ENCODE measurements at regions not wholly inside any gene's neighbourhood (a gene's known extent, or its start where the extent isn't known, plus 50 kb on each side); places are given as distances from the start of the nearest gene placed in this dataset.

DNA sequence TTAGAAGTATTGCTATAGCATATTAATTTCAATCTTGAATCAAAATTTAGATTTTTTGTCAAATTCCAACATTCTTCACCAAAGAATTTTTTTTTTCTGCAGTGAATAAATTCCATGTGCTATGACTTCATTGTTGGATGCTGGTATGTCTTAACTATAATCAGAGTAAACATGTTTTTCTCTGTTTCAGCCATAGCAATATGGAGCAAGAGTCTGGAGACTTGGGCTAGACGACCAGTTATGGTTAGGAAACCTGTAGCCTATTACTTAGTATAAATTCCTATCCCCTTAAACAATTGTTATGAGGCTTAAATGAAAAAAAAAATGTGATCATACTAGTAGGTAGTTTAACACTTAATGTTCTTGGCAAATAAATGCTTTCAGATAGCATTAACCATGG, 431.9 kb upstream of the FRG2C start:
- Histone ChIP-seq H2BK12ac (ENCODE audit: low read length) (no peak overlapping the region), H3K9me3 (replicated peaks in 1 of 2; ENCODE audit: control insufficient read depth in 2 of 2, insufficient read depth in 1 of 2, low read depth in 1 of 2, low read length in 2 of 2) (no peaks in the 10 kb centered on the region), H4K91ac (ENCODE audit: low read depth, low read length, poor library complexity) (no peak overlapping the region), H3K27me3 (ENCODE audit: control insufficient read depth in 3 of 3, insufficient read depth in 3 of 3, low read depth in 1 of 3, low read length in 3 of 3) (no peaks in the 10 kb centered on the region), H3K23ac (ENCODE audit: low read depth, low read length, poor library complexity) (no peak overlapping the region), H4K8ac (ENCODE audit: low read depth, low read length) (no peak overlapping the region), H3K9ac (ENCODE audit: low read depth, low read length, poor library complexity) (no peak overlapping the region), H3K4ac (ENCODE audit: low read length) (no peak overlapping the region), H3K4me1 (ENCODE audit: control insufficient read depth in 2 of 2, insufficient read depth in 1 of 2, low read depth in 1 of 2, low read length in 2 of 2) (peaks cover 0 to 2% of the 10 kb centered on the region in 2 donors), H3K27ac (replicated peaks; ENCODE audit: low read length) (no peak overlapping the region), H3K79me1 (ENCODE audit: low read depth, low read length) (no peaks in the 10 kb centered on the region), H3K14ac (ENCODE audit: low read length) (no peak overlapping the region), H2BK120ac (ENCODE audit: low read depth, low read length) (no peak overlapping the region), H3K4me2 (ENCODE audit: insufficient read depth, low read length, poor library complexity, severe bottlenecking) (no peak overlapping the region), H2AK5ac (ENCODE audit: low read depth, low read length) (no peak overlapping the region), H2BK15ac (ENCODE audit: low read length) (no peak overlapping the region), H2BK5ac (ENCODE audit: low read length) (no peak overlapping the region), H3K4me3 (ENCODE audit: low read length in 2 of 2) (no peak overlapping the region), H3K18ac (ENCODE audit: low read length) (no peak overlapping the region), H2AFZ (ENCODE audit: low read length) (no peak overlapping the region), H3K36me3 (replicated peaks in 1 of 2; ENCODE audit: control insufficient read depth in 2 of 2, insufficient read depth in 2 of 2, low read length in 2 of 2) (no peaks in the 10 kb centered on the region)
- no peak for DNase-seq (ENCODE audit: low spot score)
- no CpG with 5 or more reads among the region's 1 CpG for WGBS, 2 donors (ENCODE audit: extremely low coverage in 2 of 2, insufficient read length in 2 of 2, insufficient replicate concordance in 1 of 2)

DNA sequence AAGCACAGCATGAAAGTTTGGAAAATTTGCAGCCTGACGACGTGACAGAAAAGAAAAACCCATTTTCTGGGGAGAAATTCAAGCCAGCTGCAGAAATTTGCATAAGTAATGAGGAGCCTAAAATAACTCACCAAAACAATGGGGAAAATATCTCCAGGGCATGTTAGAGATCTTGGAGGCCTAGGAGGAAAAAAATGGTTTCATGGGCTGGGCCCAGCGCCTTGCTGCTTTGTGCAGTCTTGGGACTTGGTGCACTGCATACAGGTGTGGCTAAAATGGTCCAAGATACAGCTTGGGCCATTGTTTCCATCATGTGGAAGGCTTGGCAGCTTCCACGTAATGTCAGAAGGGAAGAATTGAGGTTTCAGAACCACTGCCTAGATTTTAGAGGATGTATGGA, 428.5 kb upstream of the FRG2C start:
- Histone ChIP-seq H3K4me2 (ENCODE audit: insufficient read depth, low read length, poor library complexity, severe bottlenecking) (no peak overlapping the region), H2AK5ac (ENCODE audit: low read depth, low read length) (no peak overlapping the region), H2BK12ac (ENCODE audit: low read length) (no peak overlapping the region), H3K23ac (ENCODE audit: low read depth, low read length, poor library complexity) (no peak overlapping the region), H3K36me3 (replicated peaks in 1 of 2; ENCODE audit: control insufficient read depth in 2 of 2, insufficient read depth in 2 of 2, low read length in 2 of 2) (no peaks in the 10 kb centered on the region), H3K27me3 (ENCODE audit: control insufficient read depth in 3 of 3, insufficient read depth in 3 of 3, low read depth in 1 of 3, low read length in 3 of 3) (no peaks in the 10 kb centered on the region), H3K9me3 (replicated peaks in 1 of 2; ENCODE audit: control insufficient read depth in 2 of 2, insufficient read depth in 1 of 2, low read depth in 1 of 2, low read length in 2 of 2) (no peaks in the 10 kb centered on the region), H2BK120ac (ENCODE audit: low read depth, low read length) (no peak overlapping the region), H3K79me1 (ENCODE audit: low read depth, low read length) (no peaks in the 10 kb centered on the region), H3K4me1 (ENCODE audit: control insufficient read depth in 2 of 2, insufficient read depth in 1 of 2, low read depth in 1 of 2, low read length in 2 of 2) (no peaks in the 10 kb centered on the region), H3K4ac (ENCODE audit: low read length) (no peak overlapping the region), H3K27ac (replicated peaks; ENCODE audit: low read length) (no peak overlapping the region), H4K8ac (ENCODE audit: low read depth, low read length) (no peak overlapping the region), H2BK15ac (ENCODE audit: low read length) (no peak overlapping the region), H2BK5ac (ENCODE audit: low read length) (no peak overlapping the region), H3K4me3 (ENCODE audit: low read length in 2 of 2) (no peak overlapping the region), H3K14ac (ENCODE audit: low read length) (no peak overlapping the region), H2AFZ (ENCODE audit: low read length) (no peak overlapping the region), H3K9ac (ENCODE audit: low read depth, low read length, poor library complexity) (no peak overlapping the region), H4K91ac (ENCODE audit: low read depth, low read length, poor library complexity) (no peak overlapping the region), H3K18ac (ENCODE audit: low read length) (no peak overlapping the region)
- WGBS, 2 donors (ENCODE audit: extremely low coverage in 2 of 2, insufficient read length in 2 of 2, insufficient replicate concordance in 1 of 2): no CpG with 5 or more reads among the region's 4 CpGs
- DNase-seq (ENCODE audit: low spot score): no peak

DNA sequence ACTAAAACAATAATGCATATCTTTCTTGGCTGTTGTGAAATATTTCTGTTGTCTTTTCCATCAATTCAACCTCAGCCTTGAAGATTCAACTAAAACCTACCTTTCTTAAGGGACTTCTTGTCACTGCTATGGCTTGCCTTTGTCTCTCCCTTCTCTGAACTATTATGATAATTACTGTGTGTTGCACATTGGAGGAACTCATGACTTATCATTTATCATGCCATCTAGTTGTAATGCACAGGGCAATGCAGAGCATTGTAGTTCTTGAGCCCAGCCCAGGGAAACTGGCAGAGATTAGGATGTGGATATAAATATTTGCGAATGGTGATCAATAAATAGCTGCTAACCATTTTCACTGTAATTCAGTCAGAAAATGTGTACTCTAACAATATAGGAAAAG, 427.1 kb upstream of the FRG2C start:
- Histone ChIP-seq H3K23ac (ENCODE audit: low read depth, low read length, poor library complexity) (no peak overlapping the region), H2BK120ac (ENCODE audit: low read depth, low read length) (no peak overlapping the region), H3K79me1 (ENCODE audit: low read depth, low read length) (no peaks in the 10 kb centered on the region), H2AFZ (ENCODE audit: low read length) (no peak overlapping the region), H3K14ac (ENCODE audit: low read length) (no peak overlapping the region), H2AK5ac (ENCODE audit: low read depth, low read length) (no peak overlapping the region), H4K91ac (ENCODE audit: low read depth, low read length, poor library complexity) (no peak overlapping the region), H3K4me1 (ENCODE audit: control insufficient read depth in 2 of 2, insufficient read depth in 1 of 2, low read depth in 1 of 2, low read length in 2 of 2) (no peaks in the 10 kb centered on the region), H3K4me2 (ENCODE audit: insufficient read depth, low read length, poor library complexity, severe bottlenecking) (no peak overlapping the region), H2BK5ac (ENCODE audit: low read length) (no peak overlapping the region), H3K27me3 (ENCODE audit: control insufficient read depth in 3 of 3, insufficient read depth in 3 of 3, low read depth in 1 of 3, low read length in 3 of 3) (no peaks in the 10 kb centered on the region), H3K36me3 (replicated peaks in 1 of 2; ENCODE audit: control insufficient read depth in 2 of 2, insufficient read depth in 2 of 2, low read length in 2 of 2) (no peaks in the 10 kb centered on the region), H3K9me3 (replicated peaks in 1 of 2; ENCODE audit: control insufficient read depth in 2 of 2, insufficient read depth in 1 of 2, low read depth in 1 of 2, low read length in 2 of 2) (no peaks in the 10 kb centered on the region), H3K4me3 (ENCODE audit: low read length in 2 of 2) (no peak overlapping the region), H4K8ac (ENCODE audit: low read depth, low read length) (no peak overlapping the region), H3K18ac (ENCODE audit: low read length) (no peak overlapping the region), H2BK12ac (ENCODE audit: low read length) (no peak overlapping the region), H3K27ac (replicated peaks; ENCODE audit: low read length) (no peak overlapping the region), H3K4ac (ENCODE audit: low read length) (no peak overlapping the region), H3K9ac (ENCODE audit: low read depth, low read length, poor library complexity) (no peak overlapping the region), H2BK15ac (ENCODE audit: low read length) (no peak overlapping the region)
- no CpG with 5 or more reads among the region's 1 CpG for WGBS, 2 donors (ENCODE audit: extremely low coverage in 2 of 2, insufficient read length in 2 of 2, insufficient replicate concordance in 1 of 2)
- no peak for DNase-seq (ENCODE audit: low spot score)

DNA sequence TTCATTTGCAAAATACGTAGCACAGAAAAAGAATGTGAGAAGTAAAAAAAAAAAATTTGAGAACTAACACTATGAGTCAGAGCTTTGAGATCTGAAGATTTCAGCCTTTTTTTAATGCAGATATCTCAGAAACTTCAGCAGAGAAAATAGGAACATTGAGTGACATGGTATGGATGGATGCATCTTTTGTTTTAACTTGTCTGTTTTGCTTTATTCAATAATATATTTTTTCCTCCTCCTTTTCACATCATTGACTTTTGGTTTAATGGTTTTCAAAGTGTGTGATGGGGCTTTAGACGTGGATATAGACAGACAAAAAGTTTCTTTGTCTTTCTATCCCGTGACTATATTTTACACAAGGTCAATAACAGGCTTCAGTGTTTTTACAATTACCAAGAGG, 426.7 kb upstream of the FRG2C start:
- Histone ChIP-seq H3K9ac (ENCODE audit: low read depth, low read length, poor library complexity) (no peak overlapping the region), H2AK5ac (ENCODE audit: low read depth, low read length) (no peak overlapping the region), H3K4me2 (ENCODE audit: insufficient read depth, low read length, poor library complexity, severe bottlenecking) (no peak overlapping the region), H2BK120ac (ENCODE audit: low read depth, low read length) (no peak overlapping the region), H4K8ac (ENCODE audit: low read depth, low read length) (no peak overlapping the region), H3K18ac (ENCODE audit: low read length) (no peak overlapping the region), H3K14ac (ENCODE audit: low read length) (no peak overlapping the region), H3K4ac (ENCODE audit: low read length) (no peak overlapping the region), H2BK12ac (ENCODE audit: low read length) (no peak overlapping the region), H2AFZ (ENCODE audit: low read length) (no peak overlapping the region), H3K4me3 (ENCODE audit: low read length in 2 of 2) (no peak overlapping the region), H4K91ac (ENCODE audit: low read depth, low read length, poor library complexity) (no peak overlapping the region), H3K27ac (replicated peaks; ENCODE audit: low read length) (no peak overlapping the region), H3K27me3 (ENCODE audit: control insufficient read depth in 3 of 3, insufficient read depth in 3 of 3, low read depth in 1 of 3, low read length in 3 of 3) (no peaks in the 10 kb centered on the region), H3K36me3 (replicated peaks in 1 of 2; ENCODE audit: control insufficient read depth in 2 of 2, insufficient read depth in 2 of 2, low read length in 2 of 2) (no peaks in the 10 kb centered on the region), H3K79me1 (ENCODE audit: low read depth, low read length) (no peaks in the 10 kb centered on the region), H3K9me3 (replicated peaks in 1 of 2; ENCODE audit: control insufficient read depth in 2 of 2, insufficient read depth in 1 of 2, low read depth in 1 of 2, low read length in 2 of 2) (no peaks in the 10 kb centered on the region), H2BK15ac (ENCODE audit: low read length) (no peak overlapping the region), H2BK5ac (ENCODE audit: low read length) (no peak overlapping the region), H3K23ac (ENCODE audit: low read depth, low read length, poor library complexity) (no peak overlapping the region), H3K4me1 (ENCODE audit: control insufficient read depth in 2 of 2, insufficient read depth in 1 of 2, low read depth in 1 of 2, low read length in 2 of 2) (no peaks in the 10 kb centered on the region)
- no CpG with 5 or more reads among the region's 3 CpGs for WGBS, 2 donors (ENCODE audit: extremely low coverage in 2 of 2, insufficient read length in 2 of 2, insufficient replicate concordance in 1 of 2)
- DNase-seq (ENCODE audit: low spot score): no peak

Measured in neuronal stem cell (in vitro differentiated cells).